Mucosa of gallbladder (tissue), 1 donor: ENCODE measurements at regions not wholly inside any gene's neighbourhood (a gene's known extent, or its start where the extent isn't known, plus 50 kb on each side); places are given as distances from the start of the nearest gene placed in this dataset.

Source experiments
- DNase-seq: peaks from one replicate; pipeline ENCODE4 v3.0.0-alpha.2; 2020; ENCODE audit warnings: low spot score
- donor health status: DM: no; HTN: no; CAD: no.

GRCh38 chr6:145020114-145020513 lies 715.2 kb downstream of the EPM2A start:
- no peak for DNase-seq

- DNase-seq = no peak
These were observed 714.8 kb downstream of the EPM2A start for GRCh38 chr6:145020543-145020942.

- no peak for DNase-seq
These were observed 713.0 kb downstream of the EPM2A start for GRCh38 chr6:145022199-145022796.

GRCh38 chr6:145023116-145023726 lies 712.1 kb downstream of the EPM2A start:
- DNase-seq = no peak

GRCh38 chr6:145025488-145025887 lies 709.8 kb downstream of the EPM2A start:
- no peak for DNase-seq

- peak; percentile 68 for DNase-seq
These were observed 709.0 kb downstream of the EPM2A start for GRCh38 chr6:145026267-145026679.

GRCh38 chr6:145028144-145028818 lies 707.0 kb downstream of the EPM2A start:
- DNase-seq = peak; percentile 37

- DNase-seq = no peak
These were observed 704.3 kb downstream of the EPM2A start for GRCh38 chr6:145031001-145031400.

GRCh38 chr6:145031962-145032361 lies 703.4 kb downstream of the EPM2A start:
- DNase-seq = no peak

GRCh38 chr6:145032562-145033145 lies 702.7 kb downstream of the EPM2A start:
- DNase-seq = no peak

GRCh38 chr6:145034664-145035063 lies 700.7 kb downstream of the EPM2A start:
- DNase-seq = no peak

- no peak for DNase-seq
These were observed 699.1 kb downstream of the EPM2A start for GRCh38 chr6:145036236-145036635.

GRCh38 chr6:145036848-145037567 lies 698.3 kb downstream of the EPM2A start:
- no peak for DNase-seq

GRCh38 chr6:145042559-145042958 lies 692.8 kb downstream of the EPM2A start:
- DNase-seq = no peak

GRCh38 chr6:145043926-145044500 lies 691.3 kb downstream of the EPM2A start:
- DNase-seq = no peak

- no peak for DNase-seq
These were observed 690.6 kb downstream of the EPM2A start for GRCh38 chr6:145044641-145045246.

- DNase-seq = no peak
These were observed 689.7 kb downstream of the EPM2A start for GRCh38 chr6:145045582-145045981.

GRCh38 chr6:145047891-145048290 lies 687.4 kb downstream of the EPM2A start:
- DNase-seq = no peak

- DNase-seq = no peak
These were observed 683.7 kb downstream of the EPM2A start for GRCh38 chr6:145051661-145052060.

GRCh38 chr6:145055567-145055966 lies 679.8 kb downstream of the EPM2A start:
- DNase-seq = no peak

GRCh38 chr6:145060714-145061113 lies 674.6 kb downstream of the EPM2A start:
- no peak for DNase-seq
